Endothelial cell of umbilical vein (primary cell): ENCODE measurements at regions not wholly inside any gene's neighbourhood (a gene's known extent, or its start where the extent isn't known, plus 50 kb on each side); places are given as distances from the start of the nearest gene placed in this dataset.

Experiments used
- BruUV-seq: library from RNA; stranded (reverse); fragments of 400-500 nt; replicated peaks from 2 replicates; lab custom pipeline; 2021; lab: Mats Ljungman, UMichigan
- CTCF ChIA-PET: fragments of 300-600, 350-600 bp; sonication (Branson Sonifier 250); formaldehyde crosslinking; loops from one replicate; lab custom pipeline; 2021; ENCODE audit warnings: antibody characterized with exemption, inconsistent platforms; lab: Charles Lee
- POLR2A ChIA-PET: fragments of 300-600, 350-600 bp; sonication (Branson Sonifier 250); formaldehyde crosslinking; loops from one replicate; lab custom pipeline; 2021; ENCODE audit warnings: antibody characterized with exemption, inconsistent platforms; lab: Charles Lee
- DNase-seq: peaks from one replicate; pipeline ENCODE4 v3.0.0-alpha.2; 2011; ENCODE audit warnings: low read depth, low spot score
- FAIRE-seq: peaks from 2 replicates; lab custom pipeline; 2011; peaks lifted over from hg19 to GRCh38; lab: Jason Lieb, UNC
- H2AFZ ChIP-seq: 2 replicates; pipeline ENCODE4 v1.6.0; 2012; ENCODE audit warnings: low read depth, low read length, control low read depth, inconsistent platforms
- H3K27ac ChIP-seq: 2 replicates; pipeline ENCODE4 v1.5.1; 2011; ENCODE audit warnings: low read depth, mild to moderate bottlenecking, control low read depth, low read length, moderate library complexity; ENCODE audit not compliant: insufficient read depth
- H3K27me3 ChIP-seq, 2 experiments: 2 replicates each; pipeline versions ENCODE4 v1.6.0 to v1.6.1; 2011; ENCODE audit warnings: low read length in 2 of 2, mixed read lengths in 1 of 2; ENCODE audit not compliant: control insufficient read depth in 2 of 2, insufficient read depth in 2 of 2
- H3K36me3 ChIP-seq, 2 experiments: 2 replicates in 1 of 2; 3 replicates in 1 of 2; pipeline ENCODE4 v1.5.1; 2011; ENCODE audit warnings: low read length in 2 of 2, mild to moderate bottlenecking in 1 of 2, moderate library complexity in 1 of 2; ENCODE audit not compliant: control insufficient read depth in 2 of 2, insufficient read depth in 2 of 2; ENCODE audit errors: extremely low read depth in 1 of 2
- H3K4me1 ChIP-seq: 3 replicates; pipeline ENCODE4 v1.5.1; 2011; ENCODE audit warnings: mild to moderate bottlenecking, low read length; ENCODE audit not compliant: control insufficient read depth, insufficient read depth; ENCODE audit errors: extremely low read depth
- H3K4me2 ChIP-seq: 2 replicates; pipeline ENCODE4 v1.6.1; 2011; ENCODE audit warnings: low read length, control low read depth, mixed read lengths; ENCODE audit not compliant: insufficient read depth
- H3K4me3 ChIP-seq, 3 experiments: fragments of 200-600 bp in 1 of 3; sonication (generic), shearing (Covaris generic) in 1 of 3; replicated peaks in 1 of 3; 2 replicates each; pipeline ENCODE4 v1.5.1; 2011 to 2016; ENCODE audit warnings: control low read depth in 3 of 3, low read length in 3 of 3, mild to moderate bottlenecking in 2 of 3, inconsistent platforms in 1 of 3, low read depth in 1 of 3, moderate library complexity in 1 of 3; ENCODE audit not compliant: insufficient read depth in 1 of 3
- H3K79me2 ChIP-seq: 2 replicates; pipeline ENCODE4 v1.6.0; 2012; ENCODE audit warnings: low read length, inconsistent platforms; ENCODE audit not compliant: control insufficient read depth, insufficient read depth
- H3K9ac ChIP-seq: replicated peaks from 2 replicates; pipeline ENCODE3; 2011; ENCODE audit warnings: low read length, control low read depth; ENCODE audit not compliant: insufficient read depth; ENCODE audit errors: extremely low read depth
- H3K9me1 ChIP-seq: replicated peaks from 3 replicates; pipeline ENCODE4 v1.6.0; 2011; ENCODE audit warnings: mild to moderate bottlenecking, low read length; ENCODE audit not compliant: control insufficient read depth, insufficient read depth; ENCODE audit errors: extremely low read depth
- H3K9me3 ChIP-seq: replicated peaks from 2 replicates; pipeline ENCODE4 v1.5.1; 2012; ENCODE audit warnings: low read length, inconsistent platforms; ENCODE audit not compliant: control insufficient read depth, insufficient read depth
- H4K20me1 ChIP-seq: replicated peaks from 2 replicates; pipeline ENCODE3; 2011; ENCODE audit warnings: mild to moderate bottlenecking, low read length; ENCODE audit not compliant: control insufficient read depth, insufficient read depth; ENCODE audit errors: extremely low read depth
- CTCF ChIP-seq, 2 donors: IDR thresholded peaks; 1 replicate in 1 of 2; 2 replicates in 1 of 2; pipeline ENCODE4 v1.5.1; 2011; ENCODE audit warnings: low read length in 2 of 2, mild to moderate bottlenecking in 2 of 2, moderate library complexity in 2 of 2, control low read depth in 1 of 2, inconsistent platforms in 1 of 2, low read depth in 1 of 2; ENCODE audit not compliant: insufficient read depth in 1 of 2; ENCODE audit errors: extremely low read depth in 1 of 2
- EZH2 ChIP-seq: IDR thresholded peaks from 2 replicates; pipeline ENCODE4 v1.6.1; 2012; ENCODE audit warnings: borderline replicate concordance, low read depth, mild to moderate bottlenecking, moderate library complexity, low read length, inconsistent platforms; ENCODE audit not compliant: severe bottlenecking
- FOS ChIP-seq: IDR thresholded peaks from 2 replicates; pipeline ENCODE4 v1.6.1; 2011; ENCODE audit warnings: mild to moderate bottlenecking, low read length, moderate library complexity, borderline replicate concordance; ENCODE audit not compliant: insufficient read depth
- GATA2 ChIP-seq: IDR thresholded peaks from 2 replicates; pipeline ENCODE4 v1.7.0; 2011; ENCODE audit warnings: low read depth, mild to moderate bottlenecking, moderate library complexity, mixed read lengths, low read length; ENCODE audit not compliant: insufficient read length, insufficient read depth
- JUN ChIP-seq: IDR thresholded peaks from 2 replicates; pipeline ENCODE4 v1.6.1; 2011; ENCODE audit warnings: borderline replicate concordance, low read depth; ENCODE audit not compliant: insufficient read length, insufficient read depth
- MAX ChIP-seq: IDR thresholded peaks from 2 replicates; pipeline ENCODE4 v1.6.1; 2011; ENCODE audit not compliant: insufficient read depth, insufficient read length
- MYC ChIP-seq: IDR thresholded peaks from one replicate; pipeline ENCODE4 v1.6.1; 2011; ENCODE audit warnings: mild to moderate bottlenecking, low read depth, low read length
- POLR2A ChIP-seq: IDR thresholded peaks from 2 replicates; pipeline ENCODE4 v1.6.1; 2012; ENCODE audit warnings: low read depth, mild to moderate bottlenecking, control low read depth, low read length
- dilution Hi-C: fragments of 300-500 bp; cut with MboI; formaldehyde crosslinking; loops from one replicate; pipeline ENCODE4 v1.15.0; 2019; ENCODE audit warnings: low sequenced_read_pairs; ENCODE audit not compliant: extremely low pct_ligation_motif_present
- intact Hi-C: fragments of 100-400 bp; cut with micrococcal nuclease; formaldehyde crosslinking; loops from one replicate; pipeline ENCODE4 v1.10.0; 2022

GRCh38 chr21:14833666-14834351 lies 231.0 kb downstream of the NRIP1 start:
- no peak overlapping the region for H3K9ac ChIP-seq
- H3K79me2 ChIP-seq: no peaks in the 10 kb centered on the region
- no peak for TF ChIP-seq MAX
- no peak for TF ChIP-seq POLR2A
- TF ChIP-seq MYC: no peak
- no peak for TF ChIP-seq GATA2
- TF ChIP-seq CTCF (IDR thresholded peaks at IDR 0.05; ENCODE audit: extremely low read depth in 1 of 2, insufficient read depth in 1 of 2, low read depth in 1 of 2, low read length in 2 of 2): no peak
- TF ChIP-seq JUN: no peak
- H3K9me1 ChIP-seq: no peaks in the 10 kb centered on the region
- H3K9me3 ChIP-seq: no peaks in the 10 kb centered on the region
- intact Hi-C loops (no loop called here), dilution Hi-C loops (no loop called here)
- H3K27me3 ChIP-seq: no peaks in the 10 kb centered on the region
- DNase-seq: no peak
- H3K4me3 ChIP-seq: no peak overlapping the region
- H3K27ac ChIP-seq: no peak overlapping the region
- H2AFZ ChIP-seq: no peak overlapping the region
- ChIA-PET POLR2A (no interaction called here), CTCF (no interaction called here)
- no peaks in the 10 kb centered on the region for H3K4me1 ChIP-seq
- no peaks in the 10 kb centered on the region for H4K20me1 ChIP-seq
- no peaks in the 10 kb centered on the region for H3K36me3 ChIP-seq
- H3K4me2 ChIP-seq: no peak overlapping the region
- BruUV-seq: no TSS peak
- no peak for FAIRE-seq

- ChIA-PET POLR2A (no interaction called here), CTCF (no interaction called here)
- FAIRE-seq: no peak
- Histone ChIP-seq H3K9me1 (no peaks in the 10 kb centered on the region), H3K4me2 (no peak overlapping the region), H3K79me2 (no peaks in the 10 kb centered on the region), H3K9ac (no peak overlapping the region), H3K4me1 (no peaks in the 10 kb centered on the region), H2AFZ (no peak overlapping the region), H3K27ac (no peak overlapping the region), H3K4me3 (no peak overlapping the region), H3K9me3 (no peaks in the 10 kb centered on the region), H4K20me1 (no peaks in the 10 kb centered on the region), H3K36me3 (no peaks in the 10 kb centered on the region), H3K27me3 (no peaks in the 10 kb centered on the region)
- dilution Hi-C loops (no loop called here), intact Hi-C loops (no loop called here)
- TF ChIP-seq MYC: no peak
- TF ChIP-seq MAX: no peak
- TF ChIP-seq CTCF (IDR thresholded peaks at IDR 0.05; ENCODE audit: extremely low read depth in 1 of 2, insufficient read depth in 1 of 2, low read depth in 1 of 2, low read length in 2 of 2): no peak
- TF ChIP-seq JUN: no peak
- no peak for TF ChIP-seq EZH2
- TF ChIP-seq GATA2: no peak
- TF ChIP-seq POLR2A: no peak
- no peak for TF ChIP-seq FOS
- no peak for DNase-seq
- BruUV-seq: no TSS peak
Observed at GRCh38 chr21:14833241-14833640, 231.6 kb downstream of the NRIP1 start.
